ENCODE measurements at regions not wholly inside any gene's neighbourhood (a gene's known extent, or its start where the extent isn't known, plus 50 kb on each side); places are given as distances from the start of the nearest gene placed in this dataset.

DNA sequence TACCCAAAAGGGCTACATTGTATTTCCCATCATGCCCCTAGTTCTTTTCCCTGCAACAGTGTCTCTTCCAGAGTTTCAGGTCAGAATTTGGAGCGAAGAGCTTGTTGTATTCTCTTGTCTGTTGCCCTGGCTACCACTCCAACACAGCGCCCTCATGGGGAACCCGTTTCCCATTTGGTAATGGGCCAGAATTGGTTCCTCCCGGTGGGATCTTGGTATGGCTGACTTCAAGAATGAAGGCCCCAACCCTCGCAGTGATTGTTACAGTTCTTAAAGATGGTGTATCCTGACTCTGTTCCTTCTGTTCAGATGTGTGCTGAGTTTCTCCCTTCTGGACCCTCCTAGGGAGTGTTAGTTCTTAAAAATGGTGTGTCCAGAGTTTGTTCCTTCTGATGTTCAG lies 110.5 kb upstream of the ZNF32 start:
- Histone ChIP-seq H3K27me3 (ENCODE audit: control insufficient read depth, insufficient read depth, low read length) (no peaks in the 10 kb centered on the region), H3K27ac (ENCODE audit: low read depth, low read length) (no peak overlapping the region), H3K9ac (ENCODE audit: low read length) (no peak overlapping the region), H3K36me3 (ENCODE audit: control insufficient read depth, insufficient read depth, low read length) (no peaks in the 10 kb centered on the region), H3K4me3 (ENCODE audit: low read length) (no peak overlapping the region), H3K4me1 (ENCODE audit: control insufficient read depth, insufficient read depth, low read length) (no peaks in the 10 kb centered on the region)

DNA sequence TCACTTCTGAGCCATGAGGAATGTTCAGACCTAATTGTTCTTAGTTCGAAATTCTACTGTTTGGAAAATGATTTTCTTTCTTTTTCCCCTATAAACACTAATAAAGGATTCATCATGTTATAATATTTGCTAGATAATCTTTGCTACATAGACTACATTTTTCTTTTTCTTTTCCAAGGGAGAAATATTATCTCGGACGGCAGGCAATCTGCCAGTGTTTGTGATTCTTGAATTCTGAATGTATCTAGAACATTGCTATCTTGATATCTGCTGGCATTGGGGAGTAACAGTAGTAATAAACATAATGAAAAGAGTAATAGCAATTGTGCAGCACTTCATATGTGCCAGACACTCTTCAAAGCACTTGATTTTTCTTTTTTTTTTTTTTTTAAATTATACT lies 107.7 kb upstream of the ZNF32 start:
- Histone ChIP-seq H3K9ac (ENCODE audit: low read length) (no peak overlapping the region), H3K27me3 (ENCODE audit: control insufficient read depth, insufficient read depth, low read length) (no peaks in the 10 kb centered on the region), H3K4me1 (ENCODE audit: control insufficient read depth, insufficient read depth, low read length) (no peaks in the 10 kb centered on the region), H3K36me3 (ENCODE audit: control insufficient read depth, insufficient read depth, low read length) (no peaks in the 10 kb centered on the region), H3K27ac (ENCODE audit: low read depth, low read length) (no peak overlapping the region), H3K4me3 (ENCODE audit: low read length) (no peak overlapping the region)

DNA sequence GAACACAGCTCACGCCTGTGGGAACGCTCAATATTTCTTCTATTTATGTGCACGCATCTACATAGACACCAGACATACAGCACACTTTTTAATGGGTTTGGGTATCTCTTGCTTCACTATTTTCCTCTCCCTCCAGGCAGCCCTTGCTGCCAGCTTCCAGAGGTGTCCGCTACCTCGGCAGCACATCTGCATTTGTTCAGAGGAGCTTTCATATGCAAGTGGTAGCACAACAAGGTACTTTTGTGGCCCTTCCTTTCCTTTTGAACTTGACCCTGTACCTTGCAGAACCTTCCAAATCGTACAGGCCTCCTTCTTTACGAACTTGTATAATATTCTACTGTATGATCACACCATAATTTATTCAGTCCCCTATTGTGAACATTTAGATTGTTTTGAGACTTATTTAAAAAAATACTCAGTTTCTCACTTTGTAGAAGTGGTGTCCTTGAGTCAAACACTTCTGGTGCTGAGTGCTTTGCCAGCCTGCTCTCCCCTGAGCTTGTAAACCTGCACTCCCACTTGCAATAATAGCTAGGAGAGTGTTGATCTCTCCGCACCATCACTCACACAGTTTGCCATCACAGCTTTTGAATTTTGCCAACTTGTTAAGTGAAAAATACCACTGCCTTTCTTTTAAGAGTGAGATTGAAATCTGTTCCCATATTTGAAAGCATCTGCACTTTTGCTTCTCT lies 106.0 kb upstream of the ZNF32 start:
- Histone ChIP-seq H3K27ac (ENCODE audit: low read depth, low read length) (no peak overlapping the region), H3K4me1 (ENCODE audit: control insufficient read depth, insufficient read depth, low read length) (no peaks in the 10 kb centered on the region), H3K4me3 (ENCODE audit: low read length) (no peak overlapping the region), H3K9ac (ENCODE audit: low read length) (no peak overlapping the region), H3K36me3 (ENCODE audit: control insufficient read depth, insufficient read depth, low read length) (no peaks in the 10 kb centered on the region), H3K27me3 (ENCODE audit: control insufficient read depth, insufficient read depth, low read length) (no peaks in the 10 kb centered on the region)

DNA sequence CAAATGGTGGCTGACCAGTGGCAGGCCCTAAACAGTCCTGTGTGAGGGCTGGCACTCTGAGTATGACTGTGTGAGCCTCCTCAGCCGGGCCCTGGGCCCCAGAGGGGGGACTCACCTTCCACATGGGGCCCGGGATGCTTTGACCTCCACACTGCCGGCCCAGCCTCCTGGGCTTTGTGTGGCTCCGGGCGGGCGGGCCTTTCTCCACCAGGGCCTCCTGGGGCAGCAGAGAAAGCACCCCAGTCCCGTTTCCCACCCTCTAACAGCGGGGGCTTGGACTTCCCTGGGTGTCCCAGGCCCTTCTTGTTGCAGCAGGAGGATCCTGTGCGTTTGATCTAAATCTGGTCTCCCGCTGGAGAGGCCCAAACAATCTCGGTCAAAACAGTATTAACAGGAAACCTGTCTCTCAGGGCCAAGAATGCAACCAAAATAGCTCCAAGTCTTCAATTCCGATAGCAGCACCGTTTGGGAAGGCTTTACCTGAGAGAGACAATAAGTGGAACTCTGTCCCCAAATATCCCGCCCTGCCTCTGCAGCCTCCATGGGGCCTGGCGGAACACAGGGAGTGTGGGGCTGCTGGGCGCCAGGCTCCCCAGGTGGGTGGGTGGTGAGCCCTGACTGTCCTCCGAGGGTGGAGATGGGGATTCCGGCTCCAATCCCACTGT lies 104.8 kb upstream of the ZNF32 start:
- Histone ChIP-seq H3K27ac (ENCODE audit: low read depth, low read length) (no peak overlapping the region), H3K4me3 (ENCODE audit: low read length) (no peak overlapping the region), H3K4me1 (ENCODE audit: control insufficient read depth, insufficient read depth, low read length) (no peaks in the 10 kb centered on the region), H3K36me3 (ENCODE audit: control insufficient read depth, insufficient read depth, low read length) (no peaks in the 10 kb centered on the region), H3K27me3 (ENCODE audit: control insufficient read depth, insufficient read depth, low read length) (no peaks in the 10 kb centered on the region), H3K9ac (ENCODE audit: low read length) (no peak overlapping the region)

DNA sequence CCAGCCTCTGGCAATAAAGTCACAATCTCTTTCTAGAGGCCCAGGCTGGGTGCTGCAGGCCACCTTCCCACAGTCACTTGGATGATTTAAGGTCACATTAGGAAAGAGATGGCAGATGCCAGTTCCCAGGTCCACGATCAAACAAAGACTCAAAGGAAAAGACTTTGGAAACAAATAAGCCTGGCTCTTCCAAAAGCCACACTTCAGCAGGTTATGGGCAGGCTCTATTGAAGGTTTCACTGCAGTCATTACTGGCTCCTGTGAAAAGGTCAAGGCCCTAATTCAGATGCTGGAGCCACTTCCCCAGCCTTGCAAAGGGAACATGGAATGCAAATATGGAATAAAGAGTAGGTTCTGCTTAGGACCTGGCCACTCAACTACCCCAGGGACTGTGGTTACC lies 104.0 kb upstream of the ZNF32 start:
- Histone ChIP-seq H3K36me3 (ENCODE audit: control insufficient read depth, insufficient read depth, low read length) (no peaks in the 10 kb centered on the region), H3K27ac (ENCODE audit: low read depth, low read length) (no peak overlapping the region), H3K9ac (ENCODE audit: low read length) (no peak overlapping the region), H3K4me1 (ENCODE audit: control insufficient read depth, insufficient read depth, low read length) (no peaks in the 10 kb centered on the region), H3K27me3 (ENCODE audit: control insufficient read depth, insufficient read depth, low read length) (no peaks in the 10 kb centered on the region), H3K4me3 (ENCODE audit: low read length) (no peak overlapping the region)

DNA sequence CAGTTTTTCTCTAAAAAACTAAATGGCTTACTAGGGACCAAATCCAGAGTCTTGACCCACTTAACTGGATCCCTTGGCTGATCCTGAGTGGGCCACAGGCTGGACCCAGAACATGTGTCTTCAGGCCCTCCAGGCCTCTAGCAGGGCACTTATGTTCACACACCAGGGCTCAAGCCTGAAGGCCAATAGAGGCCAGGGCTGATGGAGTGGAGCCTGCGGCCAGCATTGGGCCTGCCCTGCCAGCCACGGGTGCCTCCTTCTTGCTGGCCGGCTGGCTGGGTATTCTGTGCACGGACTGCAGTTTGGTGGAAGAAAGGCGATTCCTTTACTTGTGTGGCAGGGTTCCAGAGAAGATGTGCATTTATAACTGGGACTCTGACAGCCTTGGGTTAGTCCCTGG lies 103.0 kb upstream of the ZNF32 start:
- Histone ChIP-seq H3K9ac (ENCODE audit: low read length) (no peak overlapping the region), H3K36me3 (ENCODE audit: control insufficient read depth, insufficient read depth, low read length) (no peaks in the 10 kb centered on the region), H3K27ac (ENCODE audit: low read depth, low read length) (no peak overlapping the region), H3K4me3 (ENCODE audit: low read length) (no peak overlapping the region), H3K4me1 (ENCODE audit: control insufficient read depth, insufficient read depth, low read length) (no peaks in the 10 kb centered on the region), H3K27me3 (ENCODE audit: control insufficient read depth, insufficient read depth, low read length) (no peaks in the 10 kb centered on the region)

DNA sequence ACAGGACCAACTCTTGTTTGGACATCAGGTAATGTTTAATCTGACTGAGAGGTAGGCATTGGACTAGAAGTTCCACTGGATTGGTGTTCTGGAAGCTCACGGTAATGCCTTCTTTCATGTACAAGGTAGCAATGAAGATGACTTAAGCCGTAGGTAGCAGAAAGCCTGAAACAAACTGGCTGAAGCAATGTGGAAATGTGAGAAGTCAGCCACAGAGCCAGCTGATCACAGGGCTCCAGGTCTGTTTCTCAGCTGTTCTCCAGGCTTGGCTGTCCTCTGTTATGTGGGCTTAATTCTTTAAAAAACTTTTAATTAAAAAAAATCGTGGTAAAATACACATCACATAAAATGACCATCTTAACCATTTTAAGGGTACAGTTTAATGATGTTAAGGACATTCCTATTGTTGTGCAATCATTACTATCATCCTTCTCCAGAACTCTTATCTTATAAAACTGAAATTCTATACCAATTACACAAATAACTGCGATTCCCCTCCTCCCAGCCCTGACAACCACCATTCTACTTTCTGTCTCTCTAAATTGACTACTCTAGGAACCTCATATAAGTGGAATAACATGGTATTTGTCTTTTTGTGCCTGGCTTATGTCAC lies 101.4 kb upstream of the ZNF32 start:
- Histone ChIP-seq H3K9ac (ENCODE audit: low read length) (no peak overlapping the region), H3K36me3 (ENCODE audit: control insufficient read depth, insufficient read depth, low read length) (no peaks in the 10 kb centered on the region), H3K27ac (ENCODE audit: low read depth, low read length) (no peak overlapping the region), H3K27me3 (ENCODE audit: control insufficient read depth, insufficient read depth, low read length) (no peaks in the 10 kb centered on the region), H3K4me3 (ENCODE audit: low read length) (no peak overlapping the region), H3K4me1 (ENCODE audit: control insufficient read depth, insufficient read depth, low read length) (no peaks in the 10 kb centered on the region)

DNA sequence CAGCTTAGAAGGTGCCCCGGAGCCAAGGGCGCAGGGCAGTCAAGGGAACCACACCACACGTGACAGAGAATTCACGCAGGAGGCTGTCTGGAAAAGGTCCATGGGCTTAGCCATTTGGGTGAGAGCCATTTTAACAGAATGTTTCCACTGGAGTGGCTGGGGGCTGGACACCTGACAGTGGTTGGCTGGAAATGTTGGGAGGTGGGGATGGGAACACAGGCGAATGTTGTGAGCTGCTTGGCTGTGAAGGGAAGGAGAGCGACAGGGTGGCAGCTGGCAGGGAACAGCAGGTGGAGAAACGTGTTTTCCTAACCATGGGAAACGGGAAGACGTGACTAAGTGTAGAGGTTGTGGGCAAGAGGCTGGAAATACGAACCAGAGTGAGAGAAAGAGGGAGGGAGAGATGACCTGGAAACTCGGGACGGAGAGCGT lies 100.5 kb upstream of the ZNF32 start:
- no peaks in the 10 kb centered on the region for H3K36me3 ChIP-seq (ENCODE audit: control insufficient read depth, insufficient read depth, low read length)
- no peak overlapping the region for H3K9ac ChIP-seq (ENCODE audit: low read length)
- no peak overlapping the region for H3K27ac ChIP-seq (ENCODE audit: low read depth, low read length)
- H3K4me3 ChIP-seq (ENCODE audit: low read length), result no peak overlapping the region
- H3K4me1 ChIP-seq (ENCODE audit: control insufficient read depth, insufficient read depth, low read length), result no peaks in the 10 kb centered on the region
- H3K27me3 ChIP-seq (ENCODE audit: control insufficient read depth, insufficient read depth, low read length), result no peaks in the 10 kb centered on the region

DNA sequence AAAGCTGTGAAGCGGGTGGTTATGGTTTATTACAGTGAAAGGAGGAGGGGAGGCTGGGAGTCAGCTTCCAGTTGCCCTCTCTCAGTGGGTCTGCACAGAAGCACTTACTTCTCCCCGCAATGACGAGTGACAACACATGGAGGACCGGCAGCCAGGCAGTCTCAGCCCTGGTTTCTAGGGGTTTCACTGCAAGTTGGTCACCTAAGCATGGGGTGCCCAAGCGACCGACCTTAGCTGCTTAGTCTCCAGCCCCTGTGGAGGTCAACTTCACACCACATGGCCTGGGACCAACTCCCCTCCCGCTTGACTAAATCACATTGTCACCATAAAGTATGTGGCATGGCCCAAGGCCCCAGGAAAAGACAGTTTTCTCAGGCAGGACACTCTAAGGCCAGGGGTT lies 99.9 kb upstream of the ZNF32 start:
- Histone ChIP-seq H3K4me3 (ENCODE audit: low read length) (no peak overlapping the region), H3K4me1 (ENCODE audit: control insufficient read depth, insufficient read depth, low read length) (no peaks in the 10 kb centered on the region), H3K36me3 (ENCODE audit: control insufficient read depth, insufficient read depth, low read length) (no peaks in the 10 kb centered on the region), H3K27ac (ENCODE audit: low read depth, low read length) (no peak overlapping the region), H3K9ac (ENCODE audit: low read length) (no peak overlapping the region), H3K27me3 (ENCODE audit: control insufficient read depth, insufficient read depth, low read length) (no peaks in the 10 kb centered on the region)

DNA sequence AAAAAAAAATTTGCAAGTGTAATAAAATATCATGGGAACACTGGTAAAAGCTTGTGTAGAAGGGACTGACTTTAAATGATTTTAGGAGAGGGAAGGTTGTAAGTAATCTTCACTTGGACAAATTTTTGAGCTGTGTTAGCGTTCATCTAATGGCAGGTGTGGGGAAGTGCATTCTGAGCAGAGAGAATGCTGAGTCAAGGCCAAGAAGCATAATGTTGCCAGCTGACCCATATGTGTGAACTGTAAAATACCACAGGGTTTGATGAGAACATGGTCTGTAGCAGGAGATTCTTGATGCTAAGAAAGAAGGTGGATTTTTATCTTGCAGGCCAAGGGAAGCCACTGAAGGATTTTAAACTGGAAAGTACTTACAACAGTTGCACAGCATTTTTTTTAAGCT lies 98.2 kb upstream of the ZNF32 start:
- H3K9ac ChIP-seq (ENCODE audit: low read length), result no peak overlapping the region
- H3K27ac ChIP-seq (ENCODE audit: low read depth, low read length), result no peak overlapping the region
- H3K27me3 ChIP-seq (ENCODE audit: control insufficient read depth, insufficient read depth, low read length), result no peaks in the 10 kb centered on the region
- H3K4me3 ChIP-seq (ENCODE audit: low read length), result no peak overlapping the region
- no peaks in the 10 kb centered on the region for H3K4me1 ChIP-seq (ENCODE audit: control insufficient read depth, insufficient read depth, low read length)
- no peaks in the 10 kb centered on the region for H3K36me3 ChIP-seq (ENCODE audit: control insufficient read depth, insufficient read depth, low read length)

DNA sequence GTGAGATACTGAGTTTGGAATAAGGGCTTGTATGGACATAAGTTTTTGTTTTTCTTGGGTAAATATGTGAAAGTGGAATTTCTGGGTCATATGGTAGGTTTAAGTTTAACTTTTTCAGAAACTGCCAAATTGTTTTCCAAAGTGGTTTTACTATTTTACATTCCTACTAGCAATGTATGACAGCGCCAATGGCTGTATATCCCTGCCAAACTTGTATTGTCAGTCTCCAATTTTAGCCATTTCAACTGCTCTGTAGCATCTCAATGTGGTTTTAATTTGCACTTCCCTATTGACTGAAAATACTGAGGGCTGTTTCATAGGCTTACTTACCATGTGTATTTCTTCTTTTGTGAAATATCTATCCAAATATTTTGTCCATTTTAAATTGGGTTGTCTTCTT lies 90.5 kb upstream of the ZNF32 start:
- Histone ChIP-seq H3K4me3 (ENCODE audit: low read length) (no peak overlapping the region), H3K9ac (ENCODE audit: low read length) (no peak overlapping the region), H3K36me3 (ENCODE audit: control insufficient read depth, insufficient read depth, low read length) (no peaks in the 10 kb centered on the region), H3K27ac (ENCODE audit: low read depth, low read length) (no peak overlapping the region), H3K27me3 (ENCODE audit: control insufficient read depth, insufficient read depth, low read length) (no peaks in the 10 kb centered on the region), H3K4me1 (ENCODE audit: control insufficient read depth, insufficient read depth, low read length) (no peaks in the 10 kb centered on the region)

DNA sequence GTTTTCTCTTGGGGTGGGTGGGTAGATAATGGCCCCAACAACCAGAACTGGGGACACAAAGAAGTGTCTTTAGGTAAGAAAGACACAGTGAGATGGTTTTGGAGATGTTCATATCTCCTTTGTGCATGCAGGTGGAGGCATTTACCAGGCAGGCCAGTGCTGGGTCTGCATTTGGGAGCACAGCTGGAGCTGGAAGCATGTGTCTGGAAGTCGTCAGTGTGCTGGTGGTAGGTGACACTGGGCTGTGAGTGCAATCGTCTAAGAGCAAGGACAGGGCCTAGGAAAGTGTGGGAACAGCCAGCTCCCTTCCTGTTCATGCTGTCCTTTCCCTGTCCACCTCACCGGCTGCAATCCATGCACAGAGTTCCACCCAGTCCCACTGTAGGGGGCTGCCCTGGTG lies 88.3 kb upstream of the ZNF32 start:
- no peak overlapping the region for H3K9ac ChIP-seq (ENCODE audit: low read length)
- H3K4me1 ChIP-seq (ENCODE audit: control insufficient read depth, insufficient read depth, low read length), result no peaks in the 10 kb centered on the region
- H3K4me3 ChIP-seq (ENCODE audit: low read length), result no peak overlapping the region
- H3K27me3 ChIP-seq (ENCODE audit: control insufficient read depth, insufficient read depth, low read length), result no peaks in the 10 kb centered on the region
- H3K27ac ChIP-seq (ENCODE audit: low read depth, low read length), result no peak overlapping the region
- H3K36me3 ChIP-seq (ENCODE audit: control insufficient read depth, insufficient read depth, low read length), result no peaks in the 10 kb centered on the region

DNA sequence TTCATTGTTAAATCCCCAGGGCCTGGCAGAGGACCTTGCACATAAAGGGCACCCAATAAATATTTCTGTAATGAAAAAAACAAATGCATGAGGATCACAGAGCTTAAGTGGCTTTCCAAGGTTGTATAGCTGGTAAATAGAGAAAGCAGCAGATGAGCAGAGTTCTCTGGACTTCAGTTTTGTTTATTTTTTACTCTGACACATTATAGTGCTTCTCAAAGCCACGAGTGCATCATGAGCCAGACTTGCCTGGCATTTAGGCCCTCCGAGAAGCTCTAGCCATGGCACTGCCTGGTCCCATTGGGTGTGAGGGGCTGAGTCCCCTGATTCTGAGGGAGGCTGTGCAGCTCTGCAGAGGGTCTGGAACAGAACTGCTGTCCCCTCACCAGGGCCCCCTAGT lies 87.2 kb upstream of the ZNF32 start:
- Histone ChIP-seq H3K4me3 (ENCODE audit: low read length) (no peak overlapping the region), H3K9ac (ENCODE audit: low read length) (no peak overlapping the region), H3K36me3 (ENCODE audit: control insufficient read depth, insufficient read depth, low read length) (no peaks in the 10 kb centered on the region), H3K27me3 (ENCODE audit: control insufficient read depth, insufficient read depth, low read length) (no peaks in the 10 kb centered on the region), H3K27ac (ENCODE audit: low read depth, low read length) (no peak overlapping the region), H3K4me1 (ENCODE audit: control insufficient read depth, insufficient read depth, low read length) (no peaks in the 10 kb centered on the region)
